Neural crest cell (in vitro differentiated cells): ENCODE measurements at regions not wholly inside any gene's neighbourhood (a gene's known extent, or its start where the extent isn't known, plus 50 kb on each side); places are given as distances from the start of the nearest gene placed in this dataset.

Experiments used
- DNase-seq: peaks from one replicate; pipeline ENCODE4 v3.0.0; 2021; ENCODE audit warnings: low read depth, mixed read lengths, low spot score
- H3K27ac Mint-ChIP-seq: one replicate; pipeline ENCODE4 v1.8.0; 2021; ENCODE audit warnings: mild to moderate bottlenecking, mixed read lengths; ENCODE audit not compliant: unreplicated experiment
- H3K27me3 Mint-ChIP-seq: 2 replicates; pipeline ENCODE4 v1.8.0; 2021; ENCODE audit warnings: low read depth, mild to moderate bottlenecking, mixed read lengths
- H3K36me3 Mint-ChIP-seq: 2 replicates; pipeline ENCODE4 v1.8.0; 2021; ENCODE audit warnings: low read depth, mild to moderate bottlenecking, mixed read lengths
- H3K4me1 Mint-ChIP-seq: 2 replicates; pipeline ENCODE4 v1.8.0; 2021; ENCODE audit warnings: mixed read lengths
- H3K4me3 Mint-ChIP-seq: one replicate; pipeline ENCODE4 v1.8.0; 2021; ENCODE audit warnings: mild to moderate bottlenecking, mixed read lengths
- H3K9me3 Mint-ChIP-seq: 2 replicates; pipeline ENCODE4 v1.8.0; 2021; ENCODE audit warnings: mixed read lengths
- TF ChIP-seq, protein P1 (sequence below): fragments of 200-600 bp; sonication (generic); conservative IDR thresholded peaks from 2 replicates; pipeline ENCODE4 v1.5.0; 2021; ENCODE audit warnings: antibody characterized with exemption, mild to moderate bottlenecking

DNA sequence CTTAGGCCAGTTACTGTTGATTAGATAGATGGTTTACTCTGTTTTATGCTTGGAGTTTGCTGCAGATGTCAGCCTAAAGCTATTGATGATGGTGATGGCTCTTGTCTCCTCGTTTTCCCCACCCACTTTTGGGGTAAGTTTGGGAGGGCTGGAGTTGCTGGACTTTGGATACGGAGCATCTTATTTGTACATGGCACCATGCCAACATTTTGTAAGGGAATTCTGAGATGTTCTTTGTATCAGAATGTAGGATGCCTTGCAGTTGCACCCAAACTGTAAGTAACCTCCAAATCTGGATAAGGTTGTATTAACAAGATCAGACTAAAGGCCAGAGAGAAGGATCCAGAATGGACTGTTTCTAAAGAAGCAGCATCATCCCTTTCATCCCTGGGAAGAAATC, 551.9 kb upstream of the ZFHX3 start:
- Mint-ChIP-seq H3K4me3 (no peak overlapping the region), H3K36me3 (no peaks in the 10 kb centered on the region), H3K4me1 (no peaks in the 10 kb centered on the region), H3K27ac (no peak overlapping the region), H3K9me3 (no peaks in the 10 kb centered on the region), H3K27me3 (no peaks in the 10 kb centered on the region)
- DNase-seq = no peak
- TF ChIP-seq, protein P1, sequence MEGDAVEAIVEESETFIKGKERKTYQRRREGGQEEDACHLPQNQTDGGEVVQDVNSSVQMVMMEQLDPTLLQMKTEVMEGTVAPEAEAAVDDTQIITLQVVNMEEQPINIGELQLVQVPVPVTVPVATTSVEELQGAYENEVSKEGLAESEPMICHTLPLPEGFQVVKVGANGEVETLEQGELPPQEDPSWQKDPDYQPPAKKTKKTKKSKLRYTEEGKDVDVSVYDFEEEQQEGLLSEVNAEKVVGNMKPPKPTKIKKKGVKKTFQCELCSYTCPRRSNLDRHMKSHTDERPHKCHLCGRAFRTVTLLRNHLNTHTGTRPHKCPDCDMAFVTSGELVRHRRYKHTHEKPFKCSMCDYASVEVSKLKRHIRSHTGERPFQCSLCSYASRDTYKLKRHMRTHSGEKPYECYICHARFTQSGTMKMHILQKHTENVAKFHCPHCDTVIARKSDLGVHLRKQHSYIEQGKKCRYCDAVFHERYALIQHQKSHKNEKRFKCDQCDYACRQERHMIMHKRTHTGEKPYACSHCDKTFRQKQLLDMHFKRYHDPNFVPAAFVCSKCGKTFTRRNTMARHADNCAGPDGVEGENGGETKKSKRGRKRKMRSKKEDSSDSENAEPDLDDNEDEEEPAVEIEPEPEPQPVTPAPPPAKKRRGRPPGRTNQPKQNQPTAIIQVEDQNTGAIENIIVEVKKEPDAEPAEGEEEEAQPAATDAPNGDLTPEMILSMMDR = no peak

DNA sequence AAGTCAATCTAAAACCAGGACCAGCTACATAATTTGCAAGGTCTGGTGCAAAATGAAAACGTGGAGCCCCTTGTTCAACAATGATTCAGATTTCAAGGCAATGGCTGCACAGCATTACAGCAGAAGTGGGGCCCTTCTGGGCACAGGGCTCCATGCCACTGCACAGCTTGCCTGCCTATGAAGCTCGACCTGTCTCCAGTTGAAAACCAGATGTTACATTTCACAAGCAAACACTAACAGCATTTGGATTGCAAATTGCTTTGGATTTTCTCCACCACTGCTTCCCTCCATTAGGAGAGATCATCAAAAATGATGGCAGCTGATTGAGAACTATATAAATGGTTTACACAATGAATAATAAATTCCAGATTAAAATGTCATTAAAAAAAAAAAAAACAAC, 551.4 kb upstream of the ZFHX3 start:
- H3K9me3 Mint-ChIP-seq = no peaks in the 10 kb centered on the region
- H3K27ac Mint-ChIP-seq = no peak overlapping the region
- no peaks in the 10 kb centered on the region for H3K4me1 Mint-ChIP-seq
- no peak for DNase-seq
- no peak overlapping the region for H3K4me3 Mint-ChIP-seq
- no peaks in the 10 kb centered on the region for H3K36me3 Mint-ChIP-seq
- TF ChIP-seq, protein P1 = no peak
- no peaks in the 10 kb centered on the region for H3K27me3 Mint-ChIP-seq

DNA sequence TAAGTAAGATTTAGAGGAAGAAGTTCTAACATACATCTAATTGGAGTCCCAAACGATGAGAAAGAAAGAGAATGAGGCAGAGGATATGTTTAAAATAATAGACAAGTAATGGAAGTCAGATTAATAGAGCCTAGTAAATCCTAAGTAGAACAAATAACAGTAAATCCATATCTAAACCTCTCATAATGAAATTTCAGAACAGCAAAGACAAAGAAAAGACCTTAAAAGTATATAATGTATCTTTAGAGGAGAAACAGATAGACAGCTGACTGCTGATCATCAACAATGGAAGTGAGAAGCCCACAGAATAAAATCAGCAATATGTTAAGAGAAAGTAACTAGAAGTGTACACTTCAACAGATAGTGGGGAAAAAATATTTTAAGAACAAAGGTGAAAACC, 536.2 kb upstream of the ZFHX3 start:
- Mint-ChIP-seq H3K4me3 (no peak overlapping the region), H3K27me3 (no peaks in the 10 kb centered on the region), H3K36me3 (peaks cover 16% of the 10 kb centered on the region), H3K27ac (no peak overlapping the region), H3K9me3 (peaks cover 21% of the 10 kb centered on the region), H3K4me1 (no peaks in the 10 kb centered on the region)
- TF ChIP-seq, protein P1 = no peak
- DNase-seq = no peak

DNA sequence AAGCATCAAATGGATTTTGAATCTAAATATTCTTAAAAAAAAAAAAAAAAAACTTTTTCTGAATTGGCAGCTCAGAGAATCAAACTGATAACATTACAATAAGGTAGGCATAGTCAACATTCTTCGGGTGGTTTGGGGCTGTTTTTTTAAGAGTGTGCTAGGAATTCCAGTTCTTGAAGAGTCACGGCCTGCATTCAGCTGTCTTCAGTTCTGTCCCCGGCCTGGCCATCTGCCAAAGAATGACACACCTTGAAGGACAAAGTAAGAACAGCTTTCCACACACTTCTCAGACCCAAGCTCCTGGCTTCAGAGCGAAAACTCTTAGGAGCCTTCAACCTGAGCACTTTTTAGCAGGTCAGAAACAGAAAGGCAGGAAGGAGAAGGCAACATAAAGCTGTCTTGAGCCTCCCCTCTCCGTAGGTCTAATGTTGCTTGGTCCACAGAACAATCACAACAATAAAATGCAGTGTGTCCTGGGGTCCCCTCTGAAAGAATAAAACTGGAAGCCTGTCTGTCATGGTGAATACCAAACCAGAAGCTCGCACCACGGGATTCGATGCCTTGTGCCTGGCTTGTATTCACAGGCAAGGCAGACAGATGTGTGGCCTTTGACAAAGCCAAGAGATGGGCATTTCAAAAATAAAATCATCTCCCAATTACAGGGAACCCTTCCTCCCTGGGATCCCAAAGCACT, 524.4 kb upstream of the ZFHX3 start:
- DNase-seq = no peak
- Mint-ChIP-seq H3K4me1 (peaks cover 67% of the 10 kb centered on the region), H3K36me3 (peaks cover 1% of the 10 kb centered on the region), H3K9me3 (peaks cover 5% of the 10 kb centered on the region), H3K27ac (no peak overlapping the region), H3K27me3 (peaks cover 2% of the 10 kb centered on the region), H3K4me3 (no peak overlapping the region)
- TF ChIP-seq, protein P1 = no peak

DNA sequence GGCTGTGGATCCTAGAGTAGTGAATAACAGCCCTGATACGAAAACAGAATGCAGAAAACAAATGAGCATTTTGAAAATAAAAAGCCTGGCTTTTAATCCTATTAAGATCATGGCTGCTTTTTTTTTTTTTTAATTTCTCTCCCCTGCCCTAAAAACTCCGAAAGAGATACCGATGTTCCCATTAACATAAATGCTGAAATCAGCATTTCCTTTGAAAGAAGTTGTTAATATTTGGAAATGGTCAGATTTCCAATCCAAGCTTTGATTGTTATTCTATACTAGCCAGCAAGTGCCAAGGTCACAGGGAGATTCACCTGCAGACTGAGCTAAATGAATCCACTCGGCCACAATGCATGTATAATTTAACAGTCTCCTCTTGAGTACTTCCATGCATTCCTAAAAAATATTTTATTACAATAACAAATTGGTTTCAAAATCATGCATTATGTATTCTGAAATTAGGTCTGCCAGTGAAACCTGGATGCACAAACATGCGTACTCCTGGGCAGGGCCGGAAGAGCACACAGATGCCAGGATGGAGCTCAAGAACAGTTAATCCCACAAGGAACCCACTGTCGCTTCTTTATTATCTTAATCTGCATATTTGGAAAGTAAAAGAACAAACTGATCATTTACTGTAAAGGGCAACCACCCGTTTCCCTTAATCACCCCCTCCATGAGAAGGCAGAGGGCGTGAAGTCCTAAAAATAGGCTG, 521.5 kb upstream of the ZFHX3 start:
- no peak overlapping the region for H3K4me3 Mint-ChIP-seq
- H3K36me3 Mint-ChIP-seq = peaks cover 5% of the 10 kb centered on the region
- H3K27me3 Mint-ChIP-seq = no peaks in the 10 kb centered on the region
- H3K27ac Mint-ChIP-seq = no peak overlapping the region
- TF ChIP-seq, protein P1 = no peak
- peaks cover 8% of the 10 kb centered on the region for H3K9me3 Mint-ChIP-seq
- no peak for DNase-seq
- peaks cover 54% of the 10 kb centered on the region for H3K4me1 Mint-ChIP-seq
